ENCODE measurements at regions not wholly inside any gene's neighbourhood (a gene's known extent, or its start where the extent isn't known, plus 50 kb on each side); places are given as distances from the start of the nearest gene placed in this dataset.
"Not testable (repeated sequence)": the region's sequence is repeated elsewhere in the genome, so short reads cannot be mapped to it uniquely, and the experiment has no call there.

- no peak for TF ChIP-seq CTCF (IDR thresholded peaks at IDR 0.05)
- H3K4me1 ChIP-seq: no peaks in the 10 kb centered on the region
- ATAC-seq (no peak), DNase-seq (no peak)
- intact Hi-C loops (cut with DNase I): loop anchor here in 1 of 2 donors (10.0 kb wide), 1 partner anchor 300 kb away; no protein-coding TSS in a partner anchor
- no peak overlapping the region for H3K4me3 ChIP-seq
- no peaks in the 10 kb centered on the region for H3K27me3 ChIP-seq
- H3K36me3 ChIP-seq: no peaks in the 10 kb centered on the region
- H3K27ac ChIP-seq: no peak overlapping the region
- H3K9me3 ChIP-seq: no peaks in the 10 kb centered on the region
Measured at GRCh38 chr9:113734826-113735225, 141.3 kb upstream of the ZNF618 start.

GRCh38 chr9:113737517-113738271 lies 138.4 kb upstream of the ZNF618 start:
- no peaks in the 10 kb centered on the region for H3K9me3 ChIP-seq
- intact Hi-C loops (cut with DNase I): loop anchor here in 1 of 2 donors (10.0 kb wide), 1 partner anchor 297 kb away; no protein-coding TSS in a partner anchor
- peak; percentile 55 to 74 for TF ChIP-seq CTCF (IDR thresholded peaks at IDR 0.05)
- H3K36me3 ChIP-seq: no peaks in the 10 kb centered on the region
- DNase-seq (peak in 2 of 4 donors; percentile 54 to 67), ATAC-seq (peak; percentile 84)
- peaks cover 3 to 9% of the 10 kb centered on the region in 2 donors for H3K27me3 ChIP-seq
- H3K4me1 ChIP-seq: no peaks in the 10 kb centered on the region
- no peak overlapping the region for H3K4me3 ChIP-seq
- H3K27ac ChIP-seq: no peak overlapping the region

DNA sequence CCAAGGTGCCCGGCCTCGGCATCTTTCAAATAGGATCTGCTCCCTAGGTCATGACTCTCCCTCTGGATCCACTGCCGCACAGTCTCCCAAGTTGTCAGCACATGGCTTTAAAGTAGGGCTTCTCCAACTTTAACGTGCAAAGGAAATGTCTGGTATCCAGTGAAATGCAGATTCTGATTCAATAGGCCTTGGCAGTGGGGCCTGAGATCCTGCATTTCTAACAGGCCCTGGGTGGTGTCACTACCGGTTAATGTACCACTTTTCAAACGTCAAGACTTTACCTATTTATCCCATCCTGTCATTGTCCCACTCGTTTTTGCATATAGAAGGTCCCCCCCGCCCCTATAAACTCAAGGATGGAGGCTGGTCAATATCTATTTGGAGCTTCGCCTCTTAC lies 137.6 kb upstream of the ZNF618 start:
- H3K36me3 ChIP-seq: no peaks in the 10 kb centered on the region
- no peaks in the 10 kb centered on the region for H3K9me3 ChIP-seq
- H3K27me3 ChIP-seq: peaks cover 3 to 9% of the 10 kb centered on the region in 2 donors
- intact Hi-C loops (cut with DNase I): loop anchor here in 1 of 2 donors (10.0 kb wide), 1 partner anchor 296 kb away; no protein-coding TSS in a partner anchor
- no peak overlapping the region for H3K4me3 ChIP-seq
- no peak for TF ChIP-seq CTCF (IDR thresholded peaks at IDR 0.05)
- H3K27ac ChIP-seq: no peak overlapping the region
- H3K4me1 ChIP-seq: no peaks in the 10 kb centered on the region
- ATAC-seq: no peak
- DNase-seq: no peak

DNA sequence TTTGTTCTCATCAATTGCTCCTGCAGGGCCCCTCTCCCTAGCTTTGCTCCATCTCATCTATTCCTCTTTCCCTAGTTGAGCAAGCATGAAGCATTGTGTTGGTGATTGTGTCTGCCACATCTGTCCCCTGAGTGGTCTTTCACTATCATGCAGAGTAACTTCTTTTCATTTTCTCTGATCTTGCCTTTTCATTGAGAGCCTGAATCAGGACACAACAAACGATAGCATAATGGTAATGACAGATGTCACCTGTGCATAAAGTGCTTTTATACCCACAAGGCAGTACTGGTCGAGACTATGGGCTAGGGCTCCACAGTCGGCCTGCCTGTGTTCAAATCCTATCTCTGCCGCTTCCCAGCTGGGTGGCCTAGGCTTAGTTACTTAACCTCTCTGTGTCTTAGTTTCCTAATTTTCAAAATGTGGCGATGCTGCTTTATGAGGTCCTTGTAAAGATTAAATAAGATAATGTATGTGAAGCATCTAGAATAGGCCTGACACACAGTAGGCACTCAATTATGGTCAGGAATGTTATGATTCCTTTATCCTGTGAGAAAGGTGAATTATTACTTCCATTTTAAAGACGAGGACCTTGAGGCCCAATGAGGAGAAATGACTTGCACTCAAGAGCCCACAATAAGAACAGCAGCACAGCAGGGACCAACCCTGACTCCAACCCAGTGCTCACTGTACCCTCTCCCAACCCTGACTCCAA lies 137.1 kb upstream of the ZNF618 start:
- H3K9me3 ChIP-seq: no peaks in the 10 kb centered on the region
- no peak overlapping the region for H3K4me3 ChIP-seq
- intact Hi-C loops (cut with DNase I): loop anchor here in 1 of 2 donors (10.0 kb wide), 1 partner anchor 296 kb away; no protein-coding TSS in a partner anchor
- H3K27me3 ChIP-seq: peaks cover 3 to 9% of the 10 kb centered on the region in 2 donors
- no peak for TF ChIP-seq CTCF (IDR thresholded peaks at IDR 0.05)
- no peak for ATAC-seq
- no peaks in the 10 kb centered on the region for H3K4me1 ChIP-seq
- no peaks in the 10 kb centered on the region for H3K36me3 ChIP-seq
- no peak for DNase-seq
- H3K27ac ChIP-seq: no peak overlapping the region

GRCh38 chr9:113739605-113740507 lies 136.3 kb upstream of the ZNF618 start:
- H3K4me1 ChIP-seq, ATAC-seq, H3K27me3 ChIP-seq, H3K27ac ChIP-seq, H3K9me3 ChIP-seq, DNase-seq, H3K4me3 ChIP-seq, H3K36me3 ChIP-seq: not testable (repeated sequence)
- intact Hi-C loops (cut with DNase I): loop anchor here in 1 of 2 donors (10.0 kb wide), 1 partner anchor 295 kb away; no protein-coding TSS in a partner anchor

DNA sequence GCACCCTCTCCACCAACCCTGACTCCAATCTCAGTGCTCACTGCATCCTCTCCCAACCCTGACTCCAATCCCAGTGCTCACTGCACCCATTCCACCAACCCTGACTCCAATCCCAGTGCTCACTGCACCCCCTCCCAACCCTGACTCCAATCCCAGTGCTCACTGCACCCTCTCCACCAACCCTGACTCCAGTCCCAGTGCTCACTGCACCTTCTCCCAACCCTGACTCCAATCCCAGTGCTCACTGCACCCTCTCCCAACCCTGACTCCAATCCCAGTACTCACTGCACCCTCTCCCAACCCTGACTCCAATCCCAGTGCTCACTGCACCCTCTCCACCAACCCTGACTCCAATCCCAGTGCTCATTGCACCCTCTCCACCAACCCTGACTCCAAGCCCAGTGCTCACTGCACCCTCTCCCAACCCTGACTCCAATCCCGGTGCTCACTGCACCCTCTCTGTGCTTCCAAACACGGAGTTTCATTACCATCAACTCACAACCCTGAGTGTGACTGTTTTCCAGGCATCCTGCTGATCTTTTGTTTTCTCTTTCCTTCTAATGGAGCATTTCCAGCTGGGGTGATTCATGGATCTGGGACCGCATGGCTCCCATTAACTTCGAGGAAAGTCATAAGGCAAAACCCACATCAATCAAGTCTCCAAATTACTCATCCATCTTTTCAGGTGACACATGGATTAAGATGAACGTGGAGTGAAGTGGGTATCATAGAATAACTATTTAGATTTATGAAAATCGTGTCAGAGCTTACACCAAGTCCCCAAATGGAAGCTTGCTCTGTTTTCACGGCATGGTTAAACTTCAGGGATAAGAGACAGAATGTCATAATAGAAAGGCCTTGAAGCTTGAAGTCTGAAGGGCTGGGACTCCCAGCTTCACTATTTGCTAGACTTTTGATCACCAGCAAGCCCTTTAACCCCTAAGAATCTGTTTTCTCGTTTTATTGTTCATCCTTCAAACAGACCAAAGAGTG lies 135.3 kb upstream of the ZNF618 start:
- intact Hi-C loops (cut with DNase I); H3K36me3 ChIP-seq; H3K27me3 ChIP-seq; H3K4me1 ChIP-seq; ATAC-seq; H3K27ac ChIP-seq; H3K9me3 ChIP-seq; H3K4me3 ChIP-seq: not testable (repeated sequence)
- peak in 1 of 4 donors; percentile 13 for DNase-seq
